RWPE2 (cell line): ENCODE measurements at regions not wholly inside any gene's neighbourhood (a gene's known extent, or its start where the extent isn't known, plus 50 kb on each side); places are given as distances from the start of the nearest gene placed in this dataset.

Experiments
- ATAC-seq: fragments of 200-7000 bp; cut with Tn5 transposase; 3 replicates; pipeline ENCODE4 v1.9.1; 2021; ENCODE audit warnings: low read depth
- DNase-seq: peaks from one replicate; pipeline ENCODE4 v3.0.0-alpha.2; 2020; ENCODE audit warnings: low spot score
- H3K27ac ChIP-seq: fragments of 450-650 bp; 2 replicates; pipeline ENCODE4 v1.5.1; 2017; ENCODE audit warnings: mild to moderate bottlenecking; ENCODE audit not compliant: poor library complexity, severe bottlenecking
- H3K27me3 ChIP-seq: fragments of 250-450 bp; sonication (Bioruptor Pico); 2 replicates; pipeline ENCODE4 v1.5.1; 2021; ENCODE audit warnings: mild to moderate bottlenecking, moderate library complexity; ENCODE audit not compliant: insufficient read depth, poor library complexity, severe bottlenecking
- H3K36me3 ChIP-seq: fragments of 250-450 bp; sonication (Bioruptor Pico); 2 replicates; pipeline ENCODE4 v1.5.1; 2020; ENCODE audit warnings: low read depth, mild to moderate bottlenecking, moderate library complexity
- H3K4me1 ChIP-seq: fragments of 250-450 bp; sonication (Bioruptor Pico); 2 replicates; pipeline ENCODE4 v1.5.1; 2021; ENCODE audit warnings: mild to moderate bottlenecking, moderate library complexity; ENCODE audit not compliant: insufficient read depth, poor library complexity, severe bottlenecking
- H3K4me3 ChIP-seq: fragments of 250-450 bp; sonication (Bioruptor Pico); 2 replicates; pipeline ENCODE4 v1.5.1; 2021; ENCODE audit warnings: mild to moderate bottlenecking, moderate library complexity; ENCODE audit not compliant: severe bottlenecking
- H3K9me3 ChIP-seq: fragments of 250-450 bp; sonication (Bioruptor Pico); 2 replicates; pipeline ENCODE4 v1.5.1; 2021; ENCODE audit warnings: mild to moderate bottlenecking, moderate library complexity; ENCODE audit not compliant: severe bottlenecking
- TF ChIP-seq, protein P1 (sequence below): fragments of 450-650 bp; IDR thresholded peaks from one replicate; pipeline ENCODE4 v1.5.1; 2017; ENCODE audit warnings: mild to moderate bottlenecking, moderate library complexity; ENCODE audit not compliant: poor library complexity, severe bottlenecking

DNA sequence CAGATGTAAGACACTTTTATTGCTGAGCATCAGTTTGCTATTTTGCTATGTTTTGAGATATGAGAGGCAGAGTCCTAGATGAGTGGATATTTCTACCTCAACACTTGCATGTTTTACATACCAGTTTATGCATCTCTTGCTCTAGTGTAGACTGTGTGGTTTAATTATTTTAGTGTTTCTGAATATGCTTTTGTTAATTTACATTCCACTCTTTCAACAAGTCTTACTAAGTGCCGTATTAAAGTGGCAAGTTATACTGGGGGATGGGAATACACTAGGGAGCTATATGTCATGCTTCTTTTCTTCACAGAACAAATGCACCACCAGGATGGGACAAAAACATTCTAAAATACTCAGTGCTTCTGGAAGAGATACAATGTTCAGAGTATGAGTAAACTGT lies 507.7 kb upstream of the PRMT6 start:
- Histone ChIP-seq H3K9me3 (no peaks in the 10 kb centered on the region), H3K27me3 (no peaks in the 10 kb centered on the region), H3K4me3 (no peak overlapping the region), H3K36me3 (no peaks in the 10 kb centered on the region), H3K27ac (no peak overlapping the region), H3K4me1 (no peaks in the 10 kb centered on the region)
- ATAC-seq, result no peak
- TF ChIP-seq, protein P1, sequence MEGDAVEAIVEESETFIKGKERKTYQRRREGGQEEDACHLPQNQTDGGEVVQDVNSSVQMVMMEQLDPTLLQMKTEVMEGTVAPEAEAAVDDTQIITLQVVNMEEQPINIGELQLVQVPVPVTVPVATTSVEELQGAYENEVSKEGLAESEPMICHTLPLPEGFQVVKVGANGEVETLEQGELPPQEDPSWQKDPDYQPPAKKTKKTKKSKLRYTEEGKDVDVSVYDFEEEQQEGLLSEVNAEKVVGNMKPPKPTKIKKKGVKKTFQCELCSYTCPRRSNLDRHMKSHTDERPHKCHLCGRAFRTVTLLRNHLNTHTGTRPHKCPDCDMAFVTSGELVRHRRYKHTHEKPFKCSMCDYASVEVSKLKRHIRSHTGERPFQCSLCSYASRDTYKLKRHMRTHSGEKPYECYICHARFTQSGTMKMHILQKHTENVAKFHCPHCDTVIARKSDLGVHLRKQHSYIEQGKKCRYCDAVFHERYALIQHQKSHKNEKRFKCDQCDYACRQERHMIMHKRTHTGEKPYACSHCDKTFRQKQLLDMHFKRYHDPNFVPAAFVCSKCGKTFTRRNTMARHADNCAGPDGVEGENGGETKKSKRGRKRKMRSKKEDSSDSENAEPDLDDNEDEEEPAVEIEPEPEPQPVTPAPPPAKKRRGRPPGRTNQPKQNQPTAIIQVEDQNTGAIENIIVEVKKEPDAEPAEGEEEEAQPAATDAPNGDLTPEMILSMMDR, result no peak
- no peak for DNase-seq

DNA sequence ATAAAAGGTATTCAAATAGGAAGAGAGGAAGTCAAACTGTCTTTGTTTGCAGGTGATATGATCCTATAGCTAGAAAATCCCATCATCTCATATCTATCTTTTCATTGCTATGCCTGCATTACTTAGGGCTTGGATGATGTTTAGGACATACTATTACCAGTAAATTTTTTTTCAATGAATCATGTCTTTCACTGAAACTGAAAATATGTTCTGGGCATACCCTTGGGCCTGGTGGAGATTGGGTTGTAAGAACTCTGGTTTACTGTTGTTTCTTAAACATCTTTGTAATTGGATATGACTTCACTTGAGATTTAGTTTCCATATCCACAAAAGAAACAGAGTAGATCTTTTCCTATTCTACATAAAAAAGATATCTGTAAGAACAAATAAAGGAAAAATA lies 502.2 kb upstream of the PRMT6 start:
- Histone ChIP-seq H3K9me3 (no peaks in the 10 kb centered on the region), H3K36me3 (no peaks in the 10 kb centered on the region), H3K27me3 (no peaks in the 10 kb centered on the region), H3K4me3 (no peak overlapping the region), H3K27ac (no peak overlapping the region), H3K4me1 (no peaks in the 10 kb centered on the region)
- DNase-seq (no peak), ATAC-seq (peak; percentile 40; the same call in 1 of the 3 replicates)
- TF ChIP-seq, protein P1, result no peak

DNA sequence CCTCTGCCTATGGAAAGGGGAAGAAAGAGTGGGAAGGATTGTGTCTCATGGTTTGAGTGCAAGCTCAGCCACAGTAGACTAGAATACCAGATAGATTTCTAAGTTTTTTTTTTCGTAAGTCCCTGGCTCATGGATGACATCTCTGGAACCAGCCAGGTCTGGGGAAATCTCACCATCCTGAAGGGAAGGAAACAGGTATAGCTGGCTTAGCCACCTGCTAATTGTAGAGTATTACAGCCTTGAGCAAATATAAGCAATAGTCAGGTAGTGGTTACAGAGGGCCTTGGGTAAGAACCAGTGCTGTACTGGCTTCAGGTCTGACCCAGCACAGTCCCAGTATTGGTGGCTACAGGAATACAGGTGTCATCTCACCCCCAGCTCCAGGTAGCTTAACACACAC lies 500.9 kb upstream of the PRMT6 start:
- no peak for ATAC-seq
- no peaks in the 10 kb centered on the region for H3K36me3 ChIP-seq
- no peaks in the 10 kb centered on the region for H3K27me3 ChIP-seq
- no peak for DNase-seq
- no peak overlapping the region for H3K4me3 ChIP-seq
- no peaks in the 10 kb centered on the region for H3K9me3 ChIP-seq
- TF ChIP-seq, protein P1, result no peak
- no peaks in the 10 kb centered on the region for H3K4me1 ChIP-seq
- no peak overlapping the region for H3K27ac ChIP-seq

GRCh38 chr1:106564192-106564591 lies 492.3 kb upstream of the PRMT6 start:
- H3K9me3 ChIP-seq, result no peaks in the 10 kb centered on the region
- no peaks in the 10 kb centered on the region for H3K27me3 ChIP-seq
- ATAC-seq, result no peak
- TF ChIP-seq, protein P1, result no peak
- no peak overlapping the region for H3K4me3 ChIP-seq
- no peak for DNase-seq
- H3K4me1 ChIP-seq, result no peaks in the 10 kb centered on the region
- H3K36me3 ChIP-seq, result no peaks in the 10 kb centered on the region
- no peak overlapping the region for H3K27ac ChIP-seq

DNA sequence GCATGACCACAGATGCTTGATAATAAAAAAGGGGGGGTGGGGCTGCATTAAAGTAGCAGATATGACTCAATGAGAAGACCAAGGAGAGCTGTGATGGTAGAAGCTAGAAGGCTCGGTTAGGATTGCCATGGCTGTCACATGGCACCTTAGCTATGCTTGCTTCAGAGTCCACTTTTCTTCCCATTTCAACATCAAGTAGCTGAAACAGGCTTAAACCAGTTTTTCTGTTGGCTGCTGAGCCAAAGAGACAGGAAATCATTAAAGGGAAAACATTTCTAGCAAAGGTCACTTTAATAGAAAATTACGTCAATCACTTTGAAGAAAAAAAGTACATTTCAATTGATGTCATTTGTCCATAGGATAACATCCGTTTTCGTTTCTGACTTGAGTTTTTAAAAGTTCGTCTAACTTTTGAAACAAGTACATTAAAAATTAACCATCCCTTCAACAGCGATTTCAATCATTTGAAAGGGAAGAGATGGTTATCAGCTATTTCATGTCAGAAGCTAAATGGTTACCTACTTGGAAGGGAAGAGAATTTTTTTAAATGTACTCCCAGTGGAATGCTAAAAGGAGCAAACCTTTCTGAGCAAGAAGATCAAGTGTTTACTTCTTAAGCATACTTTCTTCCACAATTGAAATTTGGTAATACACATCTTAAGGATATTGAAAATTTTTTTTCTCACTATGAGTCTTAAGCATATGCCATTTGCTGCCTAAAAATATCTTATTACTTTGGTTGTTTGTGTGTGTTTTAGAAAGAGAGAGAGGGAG lies 488.1 kb upstream of the PRMT6 start:
- no peak for DNase-seq
- no peak for ATAC-seq
- no peaks in the 10 kb centered on the region for H3K36me3 ChIP-seq
- H3K4me1 ChIP-seq, result no peaks in the 10 kb centered on the region
- TF ChIP-seq, protein P1, result no peak
- no peak overlapping the region for H3K27ac ChIP-seq
- H3K4me3 ChIP-seq, result no peak overlapping the region
- H3K27me3 ChIP-seq, result no peaks in the 10 kb centered on the region
- no peaks in the 10 kb centered on the region for H3K9me3 ChIP-seq
